ENCODE measurements at regions not wholly inside any gene's neighbourhood (a gene's known extent, or its start where the extent isn't known, plus 50 kb on each side); places are given as distances from the start of the nearest gene placed in this dataset.

- H3K4me1 ChIP-seq (ENCODE audit: control insufficient read depth in 2 of 3, insufficient read depth in 2 of 3, low read depth in 1 of 3, low read length in 3 of 3) = no peaks in the 10 kb centered on the region
- no peaks in the 10 kb centered on the region for H3K27me3 ChIP-seq (ENCODE audit: control insufficient read depth, insufficient read depth, low read length)
- no peaks in the 10 kb centered on the region for H3K9me3 ChIP-seq (ENCODE audit: control insufficient read depth in 2 of 3, insufficient read depth in 1 of 3, low read length in 3 of 3)
- no peaks in the 10 kb centered on the region for H3K36me3 ChIP-seq (ENCODE audit: control insufficient read depth in 2 of 3, insufficient read depth in 3 of 3, low read length in 3 of 3)
- intact Hi-C loops (cut with DNase I) = no loop called here
- H3K27ac ChIP-seq (ENCODE audit: low read depth in 2 of 2, low read length in 2 of 2) = no peak overlapping the region
- no peak for TF ChIP-seq CTCF (IDR thresholded peaks at IDR 0.05; ENCODE audit: borderline replicate concordance, extremely low read depth, insufficient read depth)
- no peak for DNase-seq
- no peak for FAIRE-seq
- H3K9ac ChIP-seq (ENCODE audit: low read length in 3 of 3) = no peak overlapping the region
- H3K4me3 ChIP-seq (ENCODE audit: low read length in 3 of 3) = no peak overlapping the region
Observed at GRCh38 chrX:12058087-12058486, 80.2 kb upstream of the FRMPD4 start.

GRCh38 chrX:12060489-12061260 is 77.6 kb upstream of the FRMPD4 start:
- TF ChIP-seq CTCF (IDR thresholded peaks at IDR 0.05; ENCODE audit: borderline replicate concordance, extremely low read depth, insufficient read depth) = no peak
- Histone ChIP-seq H3K9ac (ENCODE audit: low read length in 3 of 3) (no peak overlapping the region), H3K27ac (ENCODE audit: low read depth in 2 of 2, low read length in 2 of 2) (no peak overlapping the region), H3K4me3 (ENCODE audit: low read length in 3 of 3) (no peak overlapping the region), H3K4me1 (ENCODE audit: control insufficient read depth in 2 of 3, insufficient read depth in 2 of 3, low read depth in 1 of 3, low read length in 3 of 3) (no peaks in the 10 kb centered on the region), H3K9me3 (ENCODE audit: control insufficient read depth in 2 of 3, insufficient read depth in 1 of 3, low read length in 3 of 3) (no peaks in the 10 kb centered on the region), H3K27me3 (ENCODE audit: control insufficient read depth, insufficient read depth, low read length) (no peaks in the 10 kb centered on the region), H3K36me3 (ENCODE audit: control insufficient read depth in 2 of 3, insufficient read depth in 3 of 3, low read length in 3 of 3) (no peaks in the 10 kb centered on the region)
- no peak for DNase-seq
- no peak for FAIRE-seq
- intact Hi-C loops (cut with DNase I) = no loop called here

GRCh38 chrX:12065251-12065650 is 73.0 kb upstream of the FRMPD4 start:
- intact Hi-C loops (cut with DNase I) = no loop called here
- no peak for TF ChIP-seq CTCF (IDR thresholded peaks at IDR 0.05; ENCODE audit: borderline replicate concordance, extremely low read depth, insufficient read depth)
- Histone ChIP-seq H3K4me1 (ENCODE audit: control insufficient read depth in 2 of 3, insufficient read depth in 2 of 3, low read depth in 1 of 3, low read length in 3 of 3) (no peaks in the 10 kb centered on the region), H3K9me3 (ENCODE audit: control insufficient read depth in 2 of 3, insufficient read depth in 1 of 3, low read length in 3 of 3) (no peaks in the 10 kb centered on the region), H3K27ac (ENCODE audit: low read depth in 2 of 2, low read length in 2 of 2) (no peak overlapping the region), H3K36me3 (ENCODE audit: control insufficient read depth in 2 of 3, insufficient read depth in 3 of 3, low read length in 3 of 3) (no peaks in the 10 kb centered on the region), H3K9ac (ENCODE audit: low read length in 3 of 3) (no peak overlapping the region), H3K27me3 (ENCODE audit: control insufficient read depth, insufficient read depth, low read length) (no peaks in the 10 kb centered on the region), H3K4me3 (ENCODE audit: low read length in 3 of 3) (no peak overlapping the region)
- no peak for FAIRE-seq
- peak in 2 of 5 donors; percentile 37 to 57 for DNase-seq

DNA sequence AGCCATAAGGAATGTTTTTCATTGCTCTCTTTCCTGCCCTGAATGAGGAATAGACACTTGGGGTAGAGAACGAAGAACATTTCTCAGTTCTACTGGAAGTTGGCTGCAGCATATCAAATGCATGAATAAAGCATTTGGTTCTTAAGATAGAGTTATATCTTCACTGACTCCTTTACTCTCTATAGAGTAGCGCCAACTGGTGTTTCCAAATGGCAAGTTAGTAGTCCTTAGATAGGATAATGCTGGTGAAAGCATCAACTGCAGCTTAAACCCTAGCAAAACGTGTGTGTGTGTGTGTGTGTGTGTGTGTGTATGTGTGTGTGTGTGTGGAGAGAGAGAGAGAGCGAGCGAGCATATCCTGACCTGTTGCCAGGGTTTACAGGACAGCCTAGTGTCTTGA is 62.2 kb upstream of the FRMPD4 start:
- peaks cover 10% of the 10 kb centered on the region for H3K27me3 ChIP-seq (ENCODE audit: control insufficient read depth, insufficient read depth, low read length)
- TF ChIP-seq CTCF (IDR thresholded peaks at IDR 0.05; ENCODE audit: borderline replicate concordance, extremely low read depth, insufficient read depth) = no peak
- no peak overlapping the region for H3K9ac ChIP-seq (ENCODE audit: low read length in 3 of 3)
- H3K36me3 ChIP-seq (ENCODE audit: control insufficient read depth in 2 of 3, insufficient read depth in 3 of 3, low read length in 3 of 3) = no peaks in the 10 kb centered on the region
- H3K9me3 ChIP-seq (ENCODE audit: control insufficient read depth in 2 of 3, insufficient read depth in 1 of 3, low read length in 3 of 3) = no peaks in the 10 kb centered on the region
- H3K4me3 ChIP-seq (ENCODE audit: low read length in 3 of 3) = no peak overlapping the region
- no peaks in the 10 kb centered on the region for H3K4me1 ChIP-seq (ENCODE audit: control insufficient read depth in 2 of 3, insufficient read depth in 2 of 3, low read depth in 1 of 3, low read length in 3 of 3)
- intact Hi-C loops (cut with DNase I) = no loop called here
- no peak overlapping the region for H3K27ac ChIP-seq (ENCODE audit: low read depth in 2 of 2, low read length in 2 of 2)
- no peak for DNase-seq
- FAIRE-seq = no peak
